H1 (cell line): ENCODE measurements at regions not wholly inside any gene's neighbourhood (a gene's known extent, or its start where the extent isn't known, plus 50 kb on each side); places are given as distances from the start of the nearest gene placed in this dataset.

Source experiments
- CBX8 ChIP-seq: fragments of 300-800, 300-1000 bp; sonication (generic); IDR thresholded peaks from 2 replicates; pipeline ENCODE4 v1.7.1; 2016; ENCODE audit warnings: low read depth, low read length, borderline replicate concordance
- CREB1 ChIP-seq: IDR thresholded peaks from 2 replicates; pipeline ENCODE4 v1.6.1; 2012; ENCODE audit warnings: inconsistent platforms
- HDAC2 ChIP-seq, 2 experiments: fragments of 300-600 bp in 1 of 2; sonication (generic) in 1 of 2; IDR thresholded peaks; 2 replicates each; pipeline ENCODE4 v1.6.1; 2011 to 2012; ENCODE audit warnings: low read depth in 2 of 2, low read length in 2 of 2, mild to moderate bottlenecking in 2 of 2, moderate library complexity in 2 of 2, borderline replicate concordance in 1 of 2, inconsistent platforms in 1 of 2
- KDM4A ChIP-seq: IDR thresholded peaks from one replicate; pipeline ENCODE4 v1.7.1; 2012; ENCODE audit warnings: low read depth, mild to moderate bottlenecking, moderate library complexity, low read length, inconsistent platforms; ENCODE audit not compliant: severe bottlenecking
- POLR2AphosphoS5 ChIP-seq: IDR thresholded peaks from 2 replicates; pipeline ENCODE4 v1.6.1; 2011; ENCODE audit warnings: low read depth, low read length
- RNF2 ChIP-seq: fragments of 200-900, 300-1000 bp; sonication (generic); IDR thresholded peaks from 2 replicates; pipeline ENCODE4 v1.7.1; 2016; ENCODE audit warnings: borderline replicate concordance, low read depth, mild to moderate bottlenecking, antibody characterized with exemption, low read length; ENCODE audit not compliant: poor library complexity, severe bottlenecking; ENCODE audit errors: missing control alignments
- SIRT6 ChIP-seq: IDR thresholded peaks from one replicate; pipeline ENCODE4 v1.7.1; 2012; ENCODE audit warnings: low read length, inconsistent platforms
- SUZ12 ChIP-seq: fragments of 200-600 bp; sonication (generic); IDR thresholded peaks from 2 replicates; pipeline ENCODE4 v1.6.1; 2012; ENCODE audit warnings: mild to moderate bottlenecking, inconsistent platforms, low read length, moderate library complexity, mixed read lengths

GRCh38 chr4:124414276-124415040 lies 298.1 kb downstream of the ANKRD50 start (continued):
- TF ChIP-seq RNF2 (no peak), CBX8 (no peak), HDAC2 (IDR thresholded peaks at IDR 0.05; ENCODE audit: borderline replicate concordance in 1 of 2, low read depth in 2 of 2, low read length in 2 of 2) (no peak), SIRT6 (no peak), POLR2AphosphoS5 (no peak), CREB1 (no peak), SUZ12 (no peak), KDM4A (no peak)
